Vagina (tissue), 2 donors: ENCODE measurements at regions not wholly inside any gene's neighbourhood (a gene's known extent, or its start where the extent isn't known, plus 50 kb on each side); places are given as distances from the start of the nearest gene placed in this dataset.

ENCODE experiments used
- DNase-seq, 2 donors: peaks; one replicate each; pipeline ENCODE4 v3.0.0-alpha.2; 2017; ENCODE audit errors: extremely low spot score in 2 of 2
- H3K27ac ChIP-seq: fragments of 200-600 bp; sonication (generic); one replicate; pipeline ENCODE4 v1.5.1; 2019
- H3K27me3 ChIP-seq: fragments of 200-600 bp; sonication (generic); one replicate; pipeline ENCODE4 v1.5.1; 2019
- H3K36me3 ChIP-seq, 2 donors: fragments of 200-600 bp; sonication (generic); one replicate each; pipeline ENCODE4 v1.5.1; 2017 to 2019
- H3K4me1 ChIP-seq: fragments of 200-600 bp; sonication (generic); one replicate; pipeline ENCODE4 v1.5.1; 2019
- H3K4me3 ChIP-seq, 2 donors: fragments of 200-600 bp; sonication (generic); 1 replicate in 1 of 2; 2 replicates in 1 of 2; pipeline ENCODE4 v1.5.1; 2016 to 2019
- H3K9me3 ChIP-seq: fragments of 200-600 bp; sonication (generic); one replicate; pipeline ENCODE4 v1.5.1; 2019
- CTCF ChIP-seq, 3 experiments: fragments of 450-650 bp in 2 of 3; fragments of 200-600 bp in 1 of 3; sonication (generic) in 1 of 3; IDR thresholded peaks; one replicate each; pipeline ENCODE4 v1.5.1; 2017 to 2019; ENCODE audit warnings: antibody characterized with exemption in 3 of 3, mild to moderate bottlenecking in 2 of 3, moderate library complexity in 2 of 3
- POLR2A ChIP-seq, 2 donors: fragments of 450-650 bp; IDR thresholded peaks; one replicate each; pipeline ENCODE4 v1.6.1; 2017; ENCODE audit warnings: antibody characterized with exemption in 2 of 2, mild to moderate bottlenecking in 2 of 2, moderate library complexity in 2 of 2
- POLR2AphosphoS5 ChIP-seq, 2 donors: sonication (generic); formaldehyde crosslinking; IDR thresholded peaks; one replicate each; pipeline ENCODE4 v1.9.0; 2017; ENCODE audit warnings: antibody characterized with exemption in 2 of 2, mild to moderate bottlenecking in 2 of 2, low read depth in 1 of 2; ENCODE audit not compliant: insufficient read depth in 1 of 2
- intact Hi-C: fragments of 100-400 bp; cut with DNase I; formaldehyde crosslinking; loops from one replicate; pipeline ENCODE4 v1.15.1; 2023

- H3K27ac ChIP-seq: no peak overlapping the region
- no peak overlapping the region for H3K4me3 ChIP-seq
- H3K27me3 ChIP-seq: no peaks in the 10 kb centered on the region
- TF ChIP-seq POLR2A (IDR thresholded peaks at IDR 0.05): no peak
- no peak for TF ChIP-seq CTCF (IDR thresholded peaks at IDR 0.05)
- TF ChIP-seq POLR2AphosphoS5 (IDR thresholded peaks at IDR 0.05; ENCODE audit: insufficient read depth in 1 of 2, low read depth in 1 of 2): no peak
- H3K9me3 ChIP-seq: no peaks in the 10 kb centered on the region
- peaks cover 5% of the 10 kb centered on the region for H3K4me1 ChIP-seq
- H3K36me3 ChIP-seq: no peaks in the 10 kb centered on the region
- no peak for DNase-seq
- intact Hi-C loops: no loop called here
Observed at GRCh38 chr6:169321546-169321945, 67.9 kb upstream of the THBS2 start.

- DNase-seq: peak in 1 of 2 donors; percentile 77
- intact Hi-C loops: no loop called here
- no peak for TF ChIP-seq POLR2A (IDR thresholded peaks at IDR 0.05)
- TF ChIP-seq POLR2AphosphoS5 (IDR thresholded peaks at IDR 0.05; ENCODE audit: insufficient read depth in 1 of 2, low read depth in 1 of 2): no peak
- no peak for TF ChIP-seq CTCF (IDR thresholded peaks at IDR 0.05)
- no peaks in the 10 kb centered on the region for H3K9me3 ChIP-seq
- H3K27ac ChIP-seq: no peak overlapping the region
- peaks cover 5% of the 10 kb centered on the region for H3K4me1 ChIP-seq
- no peak overlapping the region for H3K4me3 ChIP-seq
- H3K36me3 ChIP-seq: no peaks in the 10 kb centered on the region
- no peaks in the 10 kb centered on the region for H3K27me3 ChIP-seq
Observed at GRCh38 chr6:169320013-169320412, 66.4 kb upstream of the THBS2 start.

GRCh38 chr6:169317441-169318202 lies 64.0 kb upstream of the THBS2 start:
- intact Hi-C loops: no loop called here
- peaks cover 5% of the 10 kb centered on the region for H3K4me1 ChIP-seq

GRCh38 chr6:169316651-169317050 lies 63.0 kb upstream of the THBS2 start:
- Histone ChIP-seq H3K4me3 (no peak overlapping the region), H3K27me3 (no peaks in the 10 kb centered on the region), H3K27ac (no peak overlapping the region), H3K9me3 (no peaks in the 10 kb centered on the region), H3K4me1 (peaks cover 5% of the 10 kb centered on the region), H3K36me3 (no peaks in the 10 kb centered on the region)
- DNase-seq: no peak
- intact Hi-C loops: no loop called here
- TF ChIP-seq POLR2A (IDR thresholded peaks at IDR 0.05): no peak
- no peak for TF ChIP-seq CTCF (IDR thresholded peaks at IDR 0.05)
- no peak for TF ChIP-seq POLR2AphosphoS5 (IDR thresholded peaks at IDR 0.05; ENCODE audit: insufficient read depth in 1 of 2, low read depth in 1 of 2)

More at GRCh38 chr6:169317441-169318202, 64.0 kb upstream of the THBS2 start:
- Histone ChIP-seq H3K27ac (no peak overlapping the region), H3K9me3 (no peaks in the 10 kb centered on the region), H3K4me3 (no peak overlapping the region), H3K36me3 (no peaks in the 10 kb centered on the region), H3K27me3 (no peaks in the 10 kb centered on the region)
- no peak for DNase-seq
- TF ChIP-seq POLR2AphosphoS5 (IDR thresholded peaks at IDR 0.05; ENCODE audit: insufficient read depth in 1 of 2, low read depth in 1 of 2): no peak
- TF ChIP-seq POLR2A (IDR thresholded peaks at IDR 0.05): no peak
- TF ChIP-seq CTCF (IDR thresholded peaks at IDR 0.05): no peak

GRCh38 chr6:169315830-169316614 lies 62.4 kb upstream of the THBS2 start:
- no peak for TF ChIP-seq CTCF (IDR thresholded peaks at IDR 0.05)
- TF ChIP-seq POLR2A (IDR thresholded peaks at IDR 0.05): no peak
- TF ChIP-seq POLR2AphosphoS5 (IDR thresholded peaks at IDR 0.05; ENCODE audit: insufficient read depth in 1 of 2, low read depth in 1 of 2): no peak
- Histone ChIP-seq H3K4me3 (no peak overlapping the region), H3K9me3 (no peaks in the 10 kb centered on the region), H3K27ac (no peak overlapping the region), H3K27me3 (no peaks in the 10 kb centered on the region), H3K4me1 (no peaks in the 10 kb centered on the region), H3K36me3 (no peaks in the 10 kb centered on the region)
- no peak for DNase-seq
- intact Hi-C loops: no loop called here
